Esophagus muscularis mucosa (tissue), 4 donors: ENCODE measurements at regions not wholly inside any gene's neighbourhood (a gene's known extent, or its start where the extent isn't known, plus 50 kb on each side); places are given as distances from the start of the nearest gene placed in this dataset.

Experiments used
- DNase-seq: peaks from one replicate; pipeline ENCODE4 v3.0.0-alpha.2; 2017; ENCODE audit errors: extremely low spot score
- H3K27ac ChIP-seq, 4 donors: fragments of 200-600 bp; sonication (generic); replicated peaks in 1 of 4; 1 replicate in 3 of 4; 2 replicates in 1 of 4; pipeline ENCODE4 v1.5.1; 2016 to 2019; ENCODE audit warnings: mild to moderate bottlenecking in 1 of 4
- H3K27me3 ChIP-seq, 4 donors: fragments of 200-600 bp; sonication (generic); one replicate each; pipeline versions ENCODE4 v1.5.1 to v1.6.0; 2016 to 2019
- H3K36me3 ChIP-seq, 4 donors: fragments of 200-600 bp; sonication (generic); one replicate each; pipeline ENCODE4 v1.5.1; 2016 to 2019
- H3K4me1 ChIP-seq, 4 donors: fragments of 200-600 bp; sonication (generic); one replicate each; pipeline ENCODE4 v1.5.1; 2016 to 2019
- H3K4me3 ChIP-seq, 4 donors: fragments of 200-600 bp; sonication (generic); 1 replicate in 2 of 4; 2 replicates in 2 of 4; pipeline ENCODE4 v1.5.1; 2016 to 2019; ENCODE audit warnings: mild to moderate bottlenecking in 4 of 4, moderate library complexity in 1 of 4
- H3K9me3 ChIP-seq, 4 donors: fragments of 200-600 bp; sonication (generic); 1 replicate in 3 of 4; 2 replicates in 1 of 4; pipeline ENCODE4 v1.5.1; 2016 to 2019
- CTCF ChIP-seq, 3 experiments: fragments of 200-600 bp in 2 of 3; fragments of 450-650 bp in 1 of 3; sonication (generic) in 2 of 3; IDR thresholded peaks; one replicate each; pipeline ENCODE4 v1.5.1; 2017 to 2019; ENCODE audit warnings: antibody characterized with exemption in 3 of 3, mild to moderate bottlenecking in 2 of 3, moderate library complexity in 1 of 3
- EP300 ChIP-seq: sonication (generic); formaldehyde crosslinking; IDR thresholded peaks from one replicate; pipeline ENCODE4 v1.6.1; 2017; ENCODE audit warnings: antibody characterized with exemption
- POLR2A ChIP-seq: fragments of 450-650 bp; IDR thresholded peaks from one replicate; pipeline ENCODE4 v1.6.1; 2017; ENCODE audit warnings: antibody characterized with exemption, moderate library complexity, mild to moderate bottlenecking, low read depth
- POLR2AphosphoS5 ChIP-seq, 2 donors: sonication (generic); formaldehyde crosslinking; IDR thresholded peaks; one replicate each; pipeline ENCODE4 v1.6.1; 2017; ENCODE audit warnings: antibody characterized with exemption in 2 of 2
- WGBS: methylation state at CpG from one replicate; pipeline ENCODE4 v1.1.5; 2018; 5-methylcytosine and 5-hydroxymethylcytosine counted together
- intact Hi-C: fragments of 100-400 bp; cut with DNase I; formaldehyde crosslinking; loops from one replicate; pipeline ENCODE4 v1.15.1; 2023

- DNase-seq, result no peak
- WGBS, result 76% methylated on average over 2 of the region's 2 CpGs
- no peaks in the 10 kb centered on the region for H3K27me3 ChIP-seq
- H3K9me3 ChIP-seq, result no peaks in the 10 kb centered on the region
- H3K36me3 ChIP-seq, result no peaks in the 10 kb centered on the region
- TF ChIP-seq POLR2A (no peak), CTCF (IDR thresholded peaks at IDR 0.05) (no peak)
- intact Hi-C loops, result no loop called here
- no peak overlapping the region for H3K4me3 ChIP-seq
- H3K4me1 ChIP-seq, result no peaks in the 10 kb centered on the region
- no peak overlapping the region for H3K27ac ChIP-seq
Measured at GRCh38 chr2:75922191-75922590, 211.5 kb upstream of the GCFC2 start.

GRCh38 chr2:75920859-75921551, 210.3 kb upstream of the GCFC2 start:
- Histone ChIP-seq H3K4me3 (no peak overlapping the region), H3K9me3 (no peaks in the 10 kb centered on the region), H3K4me1 (no peaks in the 10 kb centered on the region), H3K36me3 (no peaks in the 10 kb centered on the region), H3K27ac (no peak overlapping the region), H3K27me3 (no peaks in the 10 kb centered on the region)
- no peak for TF ChIP-seq POLR2AphosphoS5 (IDR thresholded peaks at IDR 0.05)
- TF ChIP-seq CTCF (IDR thresholded peaks at IDR 0.05), result no peak
- TF ChIP-seq EP300, result no peak
- TF ChIP-seq POLR2A, result no peak
- 21% methylated on average over 8 of the region's 8 CpGs for WGBS
- no peak for DNase-seq
- intact Hi-C loops, result no loop called here

DNA sequence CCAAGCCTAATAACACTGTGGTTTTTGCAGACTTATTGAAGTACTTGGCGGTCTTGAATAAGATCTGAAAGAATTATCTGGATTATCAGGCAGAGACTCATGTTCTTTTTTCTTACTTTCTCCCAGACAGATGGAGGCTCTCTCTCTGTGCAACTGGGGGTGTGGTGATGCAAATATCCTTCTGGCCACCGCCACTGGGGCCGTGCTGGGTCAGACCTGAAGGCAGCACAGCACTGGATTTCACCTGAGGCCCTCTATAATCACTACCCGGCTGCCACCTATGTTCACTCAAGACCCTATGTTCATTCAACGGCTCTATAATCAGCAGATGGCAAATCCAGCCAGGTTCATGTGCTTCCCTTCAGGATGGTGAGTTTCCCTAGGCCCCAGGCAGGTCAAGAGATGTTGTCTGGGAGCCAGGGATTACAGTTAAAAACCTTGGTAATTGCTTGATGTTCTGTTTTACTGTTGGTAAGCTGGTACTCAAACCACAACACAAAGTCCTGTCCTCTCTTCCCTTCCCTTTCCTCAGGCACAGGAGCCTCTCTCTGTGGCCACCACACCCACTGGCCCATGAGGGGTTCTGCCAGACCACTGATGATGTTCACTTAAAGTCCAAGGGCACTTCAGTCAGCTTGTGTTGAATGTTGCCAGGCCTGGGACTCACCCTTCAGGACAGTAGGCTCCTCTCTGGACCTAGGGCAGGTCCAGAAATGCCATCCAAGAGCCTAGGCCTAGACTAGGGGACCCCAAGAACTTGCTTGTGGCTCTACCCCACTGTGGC, 205.3 kb upstream of the GCFC2 start:
- Histone ChIP-seq H3K36me3 (no peaks in the 10 kb centered on the region), H3K9me3 (no peaks in the 10 kb centered on the region), H3K4me1 (no peaks in the 10 kb centered on the region), H3K27me3 (no peaks in the 10 kb centered on the region), H3K27ac (no peak overlapping the region), H3K4me3 (no peak overlapping the region)
- 83% methylated on average over 2 of the region's 5 CpGs for WGBS
- intact Hi-C loops, result no loop called here
- TF ChIP-seq POLR2A, result no peak
- no peak for TF ChIP-seq CTCF (IDR thresholded peaks at IDR 0.05)
- TF ChIP-seq EP300, result no peak
- TF ChIP-seq POLR2AphosphoS5 (IDR thresholded peaks at IDR 0.05), result no peak
- no peak for DNase-seq

DNA sequence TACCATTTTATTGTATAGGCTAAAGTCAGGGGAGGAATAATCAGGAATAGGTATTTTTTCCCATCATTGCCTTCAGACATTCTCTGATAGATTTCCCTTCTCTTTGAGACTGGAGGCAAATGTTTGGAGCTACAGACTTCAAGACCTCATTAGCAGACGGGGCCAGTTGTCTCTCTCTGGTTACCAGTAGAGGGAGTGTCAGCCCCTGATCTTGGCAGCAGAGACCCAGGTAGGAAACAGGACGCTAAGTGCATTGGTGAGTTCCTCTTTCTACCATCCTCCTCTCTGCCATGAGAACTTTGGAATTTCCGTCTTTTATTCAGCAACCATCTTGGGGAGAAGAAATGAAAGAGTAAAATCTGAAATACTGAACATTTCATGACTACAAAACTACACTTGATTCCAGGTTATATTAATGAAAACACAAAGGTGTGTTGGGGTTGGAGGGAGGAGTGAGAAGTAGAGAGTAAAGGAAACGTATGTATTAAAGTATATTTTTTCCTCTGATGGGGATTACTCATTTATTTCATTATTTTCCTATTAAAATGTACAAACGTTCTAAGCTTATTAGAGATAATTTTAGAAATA, 186.2 kb upstream of the GCFC2 start:
- Histone ChIP-seq H3K9me3 (no peaks in the 10 kb centered on the region), H3K36me3 (no peaks in the 10 kb centered on the region), H3K27ac (no peak overlapping the region), H3K4me1 (no peaks in the 10 kb centered on the region), H3K4me3 (no peak overlapping the region), H3K27me3 (no peaks in the 10 kb centered on the region)
- DNase-seq, result no peak
- no peak for TF ChIP-seq POLR2A
- TF ChIP-seq EP300, result no peak
- TF ChIP-seq POLR2AphosphoS5 (IDR thresholded peaks at IDR 0.05), result no peak
- no peak for TF ChIP-seq CTCF (IDR thresholded peaks at IDR 0.05)
- intact Hi-C loops, result no loop called here
- WGBS, result 31% methylated on average over 5 of the region's 5 CpGs
